NCI-H2107 (cell line): ENCODE measurements at regions not wholly inside any gene's neighbourhood (a gene's known extent, or its start where the extent isn't known, plus 50 kb on each side); places are given as distances from the start of the nearest gene placed in this dataset.
A peak's percentile ranks its signal among the peaks of the same experiment; 100 is the strongest.

ENCODE experiments used
- DNase-seq: peaks from one replicate; lab custom pipeline; 2025; lab: John Stamatoyannopoulos, UW

DNA sequence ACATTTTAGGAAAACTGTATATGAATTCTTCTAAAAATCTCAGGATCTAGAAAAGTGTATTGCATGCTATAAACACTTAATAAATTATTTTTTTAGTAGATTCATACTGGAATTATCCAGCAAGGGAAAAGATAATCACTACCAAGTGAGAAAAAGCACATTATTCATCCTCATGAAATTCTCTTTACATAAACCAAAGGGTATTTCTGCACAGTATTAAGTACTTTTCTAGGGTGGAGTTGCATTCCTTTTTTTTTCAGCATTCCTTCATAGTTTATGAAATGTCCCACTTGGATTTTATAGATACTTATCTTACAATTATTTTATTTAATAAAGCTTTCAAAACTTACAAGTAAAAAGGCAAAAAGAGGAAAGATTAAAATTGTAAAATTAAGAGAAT is 403.3 kb downstream of the HGF start:
- DNase-seq, result no peak

DNA sequence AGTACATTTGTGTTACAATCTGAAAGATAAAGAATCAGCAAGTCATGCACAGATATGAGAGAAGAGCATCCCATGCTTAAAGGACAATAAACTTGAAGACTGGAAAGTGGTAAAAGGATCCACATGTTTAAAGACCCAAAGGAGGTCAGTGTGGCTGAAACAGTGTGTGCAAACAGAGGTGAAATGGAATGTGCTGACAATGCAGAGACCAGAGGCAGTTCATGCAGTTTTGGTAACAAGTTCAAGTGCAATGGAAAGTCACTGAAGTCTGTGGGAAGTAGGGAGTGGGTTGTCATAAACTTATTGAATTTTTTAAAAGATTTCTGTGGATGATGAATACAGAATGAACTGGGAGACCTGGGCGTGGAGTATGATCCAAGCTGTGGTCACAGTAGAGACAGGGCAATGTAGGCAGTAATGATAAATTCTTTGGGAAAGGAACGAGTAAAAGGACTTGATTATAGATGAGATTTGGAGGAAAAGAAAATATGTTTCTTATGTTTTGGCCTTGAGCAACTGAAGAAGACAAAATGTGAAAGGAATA is 408.0 kb downstream of the HGF start:
- DNase-seq, result no peak

DNA sequence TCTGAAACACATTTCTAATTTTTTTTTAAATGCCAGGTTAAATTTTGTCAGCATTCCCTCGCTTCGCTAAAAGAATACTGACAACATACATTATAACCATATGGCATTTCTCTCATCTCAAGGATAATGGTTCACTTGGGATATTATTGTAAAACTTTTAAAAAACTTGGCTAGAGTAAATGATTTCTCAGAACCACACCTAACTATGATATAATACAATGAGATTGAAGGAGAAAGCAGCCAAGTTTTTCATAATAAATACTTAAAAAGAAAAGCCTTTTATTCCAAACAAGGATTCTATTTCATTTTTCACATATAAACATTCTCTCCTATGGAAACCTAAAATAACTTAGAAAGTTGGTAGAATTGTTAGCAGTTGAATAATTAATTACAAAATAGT is 413.9 kb downstream of the HGF start:
- DNase-seq, result no peak

DNA sequence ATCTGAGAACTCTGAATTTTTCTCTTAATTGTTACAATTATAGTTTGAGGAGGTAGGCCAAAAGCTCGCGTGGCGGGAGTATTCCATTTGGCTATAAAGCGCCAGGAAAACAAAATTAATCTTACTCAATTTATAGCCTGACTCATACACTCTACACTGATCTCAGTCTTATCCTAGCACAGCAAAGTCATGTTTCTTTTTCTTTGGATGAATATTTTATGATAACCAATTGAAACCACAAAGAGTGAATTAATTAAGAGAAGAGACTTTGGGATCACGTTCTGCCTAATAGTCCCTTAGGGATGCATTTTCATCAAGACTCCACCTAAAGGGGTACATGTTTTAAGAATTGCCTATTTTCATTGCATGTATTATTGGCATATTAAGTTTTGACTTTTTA is 420.8 kb downstream of the HGF start:
- DNase-seq, result no peak

DNA sequence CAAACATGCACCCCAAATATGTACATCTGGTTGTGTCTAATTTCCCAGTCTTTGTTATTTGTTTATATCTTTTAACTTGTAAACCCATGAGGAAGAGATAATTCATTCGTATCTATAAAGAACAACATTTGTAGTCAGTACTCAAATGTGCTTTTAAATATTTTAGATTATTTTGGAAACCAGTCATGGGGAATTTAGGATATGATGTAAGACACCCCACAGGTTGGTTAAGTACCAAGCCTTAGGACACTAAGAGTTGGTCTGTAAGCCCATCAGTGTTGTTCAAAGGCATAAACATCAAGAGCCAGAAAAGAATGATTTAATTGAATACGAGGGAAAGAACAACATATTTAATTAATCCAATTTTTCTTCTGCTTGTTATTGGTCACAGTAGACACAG is 421.1 kb upstream of the SEMA3C start:
- DNase-seq, result no peak

DNA sequence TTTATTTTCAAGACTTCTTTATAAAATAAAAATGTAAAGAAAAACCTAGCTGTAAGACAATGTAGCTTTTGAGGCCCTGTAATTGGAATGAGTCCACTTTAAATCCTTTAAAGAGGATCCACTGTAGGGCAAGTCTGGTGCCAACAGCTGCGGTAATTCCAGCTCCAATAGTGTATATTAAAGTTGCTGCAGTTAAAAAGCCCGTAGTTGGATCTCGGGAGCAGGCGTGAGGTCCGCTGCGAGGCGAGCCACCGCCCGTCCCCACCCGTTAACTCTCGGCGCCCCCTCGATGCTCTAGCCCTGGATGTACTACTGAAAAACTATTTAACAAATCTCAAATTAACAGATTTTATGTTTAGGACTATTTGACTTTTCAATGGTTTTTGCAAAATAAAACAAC is 414.7 kb upstream of the SEMA3C start:
- no peak for DNase-seq

DNA sequence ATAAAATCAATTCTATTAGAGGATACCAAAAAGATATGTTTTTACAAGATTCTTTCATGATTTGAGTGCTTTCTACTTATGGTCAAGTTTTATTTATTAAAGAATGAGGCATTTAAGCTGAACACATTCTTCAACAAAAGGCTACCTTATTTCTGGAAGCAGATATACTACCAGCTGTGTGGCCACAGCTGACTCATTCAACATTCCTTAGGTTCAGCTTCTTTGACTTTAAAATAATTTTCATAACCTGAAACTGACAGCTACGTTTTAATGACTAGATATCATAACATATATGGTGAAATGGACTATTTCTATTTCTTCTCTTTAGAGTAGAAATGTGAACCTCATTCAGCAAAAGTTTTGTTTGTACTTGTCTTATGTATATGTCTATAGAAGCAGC is 414.2 kb upstream of the SEMA3C start:
- no peak for DNase-seq

DNA sequence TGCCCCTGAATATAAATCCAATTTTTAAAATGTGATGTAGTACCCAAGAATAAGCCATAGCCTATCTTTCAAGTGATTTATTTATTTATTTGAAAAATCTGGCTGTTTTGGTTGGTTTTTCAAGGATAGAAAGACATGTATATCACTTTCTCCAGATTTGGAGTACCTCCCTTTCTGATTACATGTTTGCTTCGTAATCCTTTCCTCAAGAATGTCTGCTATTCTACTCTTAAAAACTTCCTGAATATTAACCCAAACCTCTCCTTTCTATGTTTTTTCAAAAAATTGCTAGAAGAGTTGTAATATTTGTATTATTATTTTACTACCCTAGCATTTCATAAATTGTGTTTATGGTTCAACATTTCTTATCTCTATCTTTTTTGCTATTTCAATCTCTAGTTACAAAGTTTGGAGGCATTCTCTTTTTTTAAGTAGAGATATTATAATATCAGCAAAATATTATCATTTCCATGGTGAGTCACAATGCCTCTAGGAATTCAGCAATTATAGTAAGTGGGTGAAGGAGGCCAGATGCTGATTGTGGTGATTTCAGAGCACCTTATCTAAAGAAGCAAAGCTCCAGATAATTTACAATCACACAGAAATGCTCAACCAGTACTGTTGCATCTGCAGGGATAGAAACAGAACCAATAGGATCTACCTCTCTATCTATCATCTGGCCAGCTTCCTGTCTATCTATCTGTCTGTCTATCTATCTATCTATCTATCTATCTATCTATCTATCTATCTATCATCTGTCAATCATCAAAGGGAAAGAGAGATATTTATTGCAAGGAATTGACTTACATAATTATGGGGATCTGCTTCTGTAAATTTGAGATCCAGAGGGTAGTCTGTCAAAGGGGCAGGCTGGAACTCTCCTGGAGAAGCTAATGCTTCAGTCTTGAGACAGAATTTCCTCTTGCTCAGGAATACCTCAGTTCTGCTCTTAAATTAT is 412.5 kb upstream of the SEMA3C start:
- DNase-seq, result no peak

DNA sequence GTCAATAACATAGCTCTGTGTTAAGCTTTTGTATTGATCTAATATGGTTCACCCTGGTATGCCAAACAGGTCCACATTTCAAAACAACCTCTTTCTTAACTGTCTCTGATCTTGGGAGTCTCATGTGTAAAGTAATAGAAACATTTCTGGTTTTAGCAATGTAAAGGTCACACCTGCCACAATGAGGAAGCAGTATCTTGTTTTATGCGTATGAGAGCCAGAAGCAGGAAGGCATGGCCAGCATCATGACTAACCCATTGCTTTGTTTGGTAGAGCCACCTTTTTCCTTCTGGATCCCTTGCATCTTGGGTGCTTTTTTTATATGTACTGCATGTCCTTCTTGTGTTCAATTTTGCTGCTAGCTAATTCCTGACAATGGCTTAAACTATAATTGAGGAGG is 411.3 kb upstream of the SEMA3C start:
- no peak for DNase-seq

DNA sequence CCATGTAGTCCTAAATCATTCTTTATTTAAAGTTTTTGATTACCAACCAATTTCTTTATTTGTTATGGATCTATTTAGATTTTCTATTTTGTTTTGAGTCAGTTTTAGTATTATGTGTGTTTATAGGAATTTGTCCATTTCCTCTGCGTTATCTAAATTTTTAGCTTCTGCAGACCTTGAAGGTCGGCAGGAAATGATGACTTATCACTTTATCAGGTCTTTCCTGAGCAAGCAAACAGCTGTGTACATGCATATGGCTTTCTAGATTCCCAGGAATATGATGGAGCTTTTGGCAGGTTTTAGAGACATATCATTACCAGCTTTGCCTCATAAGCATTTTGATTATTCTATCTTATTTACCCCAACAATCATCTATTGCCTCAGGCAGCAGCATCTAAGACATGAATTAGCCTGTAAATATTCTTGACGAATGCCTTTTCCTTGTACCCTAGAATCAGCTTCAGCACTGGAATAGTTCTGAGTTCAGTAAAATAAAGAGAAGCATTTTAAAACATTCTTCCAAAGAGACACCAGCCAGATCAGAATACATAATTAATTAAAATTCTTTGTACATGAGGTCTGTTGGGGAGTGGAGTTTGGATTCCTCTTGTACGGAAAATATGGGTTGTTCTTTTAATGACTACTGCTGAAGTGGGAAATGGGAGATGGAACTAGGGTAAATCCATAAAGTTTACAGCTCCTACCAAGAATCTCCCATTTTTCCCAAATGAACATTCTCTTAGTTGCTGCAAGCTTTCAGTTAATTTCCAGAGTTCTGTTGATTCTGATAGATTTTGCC is 408.8 kb upstream of the SEMA3C start:
- no peak for DNase-seq

DNA sequence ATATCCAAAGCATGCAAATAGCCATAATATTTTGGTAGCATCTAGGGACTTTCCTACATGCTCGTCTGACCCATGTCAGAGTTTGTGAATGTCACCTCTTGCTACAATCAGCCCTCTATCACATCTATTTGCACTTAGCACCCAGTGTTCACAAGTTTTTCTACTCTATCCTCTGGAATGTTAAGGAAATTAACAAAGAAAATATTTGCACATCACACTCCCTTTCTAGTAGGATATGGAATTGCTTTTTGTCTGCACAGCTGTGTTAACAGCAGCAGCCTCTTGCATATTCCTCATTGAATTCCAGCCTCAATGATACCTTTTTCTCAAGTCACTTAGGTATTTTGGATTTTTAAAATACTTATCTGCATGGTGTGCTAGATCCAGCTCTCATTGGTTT is 403.1 kb upstream of the SEMA3C start:
- DNase-seq, result no peak

DNA sequence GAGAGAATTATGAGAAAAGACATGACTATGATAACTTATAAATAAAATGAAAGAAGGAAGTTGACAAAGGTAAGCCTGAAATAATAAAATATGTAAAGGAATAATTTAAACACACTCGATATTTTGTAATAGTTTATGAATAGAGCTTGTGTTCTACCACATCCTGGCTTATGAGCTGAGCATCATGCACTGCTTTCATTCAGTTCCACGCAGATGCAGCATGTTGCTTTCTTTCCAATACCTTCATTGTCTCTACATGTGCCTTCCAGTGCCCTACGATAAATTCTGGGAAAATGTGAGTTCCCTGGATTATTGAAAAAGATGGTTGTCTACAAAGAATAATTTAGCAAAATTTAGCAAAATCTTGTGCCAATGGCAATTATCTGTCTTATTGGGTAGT is 398.9 kb upstream of the SEMA3C start:
- no peak for DNase-seq

DNA sequence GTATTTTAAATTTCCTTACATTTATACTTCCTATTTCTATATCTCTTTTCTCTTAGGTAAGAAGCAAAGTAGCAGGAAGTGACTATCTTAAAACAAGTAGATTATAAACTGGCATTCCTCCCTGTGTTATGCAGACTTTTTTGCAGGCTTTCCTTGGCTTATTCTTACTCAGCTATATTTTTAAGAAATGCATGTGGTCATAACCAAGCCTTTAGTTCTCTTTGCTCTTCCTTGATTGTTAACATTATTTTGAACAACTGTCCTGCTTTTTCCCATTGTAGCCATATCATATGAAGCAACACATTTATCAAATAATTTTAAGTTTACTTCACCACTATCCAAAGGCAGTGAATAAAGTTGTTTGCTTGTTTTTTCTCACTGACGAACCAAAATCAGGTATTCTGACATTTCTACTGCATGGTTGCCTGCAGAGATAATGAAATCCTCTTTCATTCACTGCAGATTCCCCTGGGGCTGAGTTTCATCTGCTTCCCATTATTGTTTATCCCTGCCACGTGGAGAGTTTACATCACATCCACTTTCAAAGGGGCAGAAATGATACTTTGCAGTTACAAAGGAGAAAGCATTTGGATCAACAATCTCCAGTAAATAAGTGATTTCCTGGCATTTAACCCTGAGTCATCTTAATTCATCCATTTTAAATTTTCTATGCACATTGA is 389.9 kb upstream of the SEMA3C start:
- DNase-seq, result no peak

DNA sequence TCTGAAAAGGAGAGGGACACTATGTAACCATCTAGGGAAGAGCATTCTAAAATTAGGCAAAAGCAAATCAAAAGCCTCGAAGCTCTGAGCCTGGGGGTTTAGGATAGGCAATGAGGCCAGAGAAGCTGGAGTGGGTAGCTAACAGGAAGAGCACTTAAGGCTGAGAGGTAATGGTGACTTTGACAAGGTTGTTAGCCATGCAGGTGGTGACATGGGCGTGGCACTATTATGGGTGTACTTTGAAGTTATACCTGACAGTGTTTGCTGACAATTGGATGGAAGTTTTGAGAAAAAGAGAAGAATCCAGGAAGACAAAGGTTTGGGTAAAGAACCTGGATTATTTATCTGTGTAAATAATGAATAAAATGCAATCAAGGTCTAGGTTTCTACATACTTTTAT is 383.0 kb upstream of the SEMA3C start:
- DNase-seq, result no peak

DNA sequence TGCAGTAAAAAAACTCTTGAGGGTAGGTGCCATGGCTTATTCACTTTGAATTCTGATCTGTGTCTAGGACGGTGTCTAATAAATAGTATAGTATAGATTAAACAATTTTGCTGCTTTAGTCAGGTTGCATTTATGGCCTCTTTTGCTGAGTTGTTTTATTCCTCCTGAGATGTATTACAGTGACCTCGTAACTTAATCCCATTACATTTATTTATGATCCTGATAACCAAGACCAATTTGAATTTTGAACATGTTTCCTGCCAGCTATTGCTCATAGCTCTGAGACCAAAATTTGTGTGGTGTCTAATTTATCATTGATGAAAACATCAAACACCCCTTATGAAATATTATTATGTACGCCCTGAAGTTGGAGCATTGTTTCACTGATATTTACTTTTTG is 381.9 kb upstream of the SEMA3C start:
- no peak for DNase-seq

DNA sequence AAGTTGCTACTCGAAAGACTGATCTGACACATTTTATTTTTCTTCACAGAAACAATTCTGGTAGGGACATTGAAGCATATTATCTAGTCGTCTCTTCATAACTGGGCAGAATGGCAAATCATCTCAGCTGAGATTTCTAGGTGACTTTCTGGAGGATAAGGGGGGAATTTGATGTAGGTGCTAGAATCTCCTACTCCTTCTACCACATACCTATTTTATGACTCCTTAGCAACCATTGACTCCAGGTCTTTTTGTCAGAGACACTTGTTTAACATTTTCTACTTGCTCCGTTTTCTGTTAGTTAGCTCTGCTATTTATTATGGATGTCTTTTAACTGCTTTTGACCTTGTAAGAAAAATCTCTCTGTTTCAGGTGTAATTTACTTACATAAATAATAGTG is 380.9 kb upstream of the SEMA3C start:
- no peak for DNase-seq

DNA sequence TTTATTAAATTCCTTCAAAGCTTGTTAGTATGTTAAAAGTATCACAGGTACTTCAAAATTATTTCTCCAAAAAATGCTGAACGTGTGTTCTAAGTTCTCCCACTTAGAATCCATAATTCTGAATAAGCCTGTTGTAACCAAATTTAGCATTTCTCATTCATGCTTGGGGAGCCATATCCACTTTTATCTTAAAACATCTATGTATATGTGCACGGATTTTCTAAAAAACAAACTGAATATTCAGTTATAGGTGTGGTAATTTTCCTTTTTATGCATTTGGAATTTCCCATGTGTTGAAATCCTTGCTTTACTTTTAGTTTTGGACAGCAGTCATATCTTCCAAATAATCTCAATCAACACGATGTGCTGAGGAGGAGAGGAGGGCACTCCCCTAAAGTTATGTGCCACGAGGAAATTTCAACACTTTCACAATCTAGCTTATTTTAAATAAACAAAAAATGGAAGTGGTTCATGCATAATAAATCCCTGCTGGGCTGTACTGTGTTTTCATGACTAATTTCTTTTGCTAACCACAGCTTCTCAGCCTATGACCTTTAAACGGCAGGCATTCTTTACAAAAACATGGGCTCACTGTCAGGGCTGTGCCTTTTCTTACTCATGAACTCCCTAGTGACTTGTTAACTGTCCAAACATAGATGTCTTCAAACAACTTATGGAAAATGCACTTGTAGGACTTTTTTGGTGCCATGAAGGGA is 380.3 kb upstream of the SEMA3C start:
- DNase-seq, result peak; percentile 14

DNA sequence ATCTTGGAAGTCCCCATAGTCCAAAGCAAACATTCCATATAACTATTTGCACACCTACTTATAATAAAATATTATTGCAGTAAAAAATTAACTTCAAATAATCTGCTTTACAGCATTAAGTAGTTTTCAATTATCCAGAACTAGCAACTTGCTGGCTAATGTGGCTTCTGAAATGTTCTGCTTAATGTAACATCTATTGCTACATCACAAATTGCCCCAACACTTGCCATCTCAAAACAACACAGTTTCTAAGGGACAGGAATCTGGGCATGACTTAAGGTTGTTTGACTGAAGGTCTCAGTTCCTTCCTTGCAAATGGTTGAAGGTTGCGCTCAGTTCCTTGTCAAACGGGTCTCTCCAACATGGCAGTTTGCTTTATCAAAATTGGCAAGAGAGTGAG is 378.5 kb upstream of the SEMA3C start:
- DNase-seq, result no peak

DNA sequence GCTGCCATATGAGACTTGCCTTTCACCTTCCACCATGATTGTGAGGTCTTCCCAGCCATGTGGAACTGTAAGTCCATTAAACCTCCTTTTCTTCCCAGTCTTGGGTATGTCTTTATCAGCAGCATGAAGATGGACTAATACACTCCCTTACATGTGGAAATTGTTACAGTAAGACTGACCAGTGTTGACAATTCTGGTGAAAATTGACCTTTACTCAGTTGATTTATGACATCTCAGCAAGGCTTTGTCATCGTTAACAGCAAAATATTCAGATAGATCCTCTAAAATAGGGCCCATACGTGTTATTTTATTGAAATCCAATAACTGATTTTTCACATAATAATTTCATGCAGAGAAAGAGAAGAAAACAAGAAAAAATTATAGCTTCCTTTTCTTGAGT is 377.9 kb upstream of the SEMA3C start:
- DNase-seq, result no peak

DNA sequence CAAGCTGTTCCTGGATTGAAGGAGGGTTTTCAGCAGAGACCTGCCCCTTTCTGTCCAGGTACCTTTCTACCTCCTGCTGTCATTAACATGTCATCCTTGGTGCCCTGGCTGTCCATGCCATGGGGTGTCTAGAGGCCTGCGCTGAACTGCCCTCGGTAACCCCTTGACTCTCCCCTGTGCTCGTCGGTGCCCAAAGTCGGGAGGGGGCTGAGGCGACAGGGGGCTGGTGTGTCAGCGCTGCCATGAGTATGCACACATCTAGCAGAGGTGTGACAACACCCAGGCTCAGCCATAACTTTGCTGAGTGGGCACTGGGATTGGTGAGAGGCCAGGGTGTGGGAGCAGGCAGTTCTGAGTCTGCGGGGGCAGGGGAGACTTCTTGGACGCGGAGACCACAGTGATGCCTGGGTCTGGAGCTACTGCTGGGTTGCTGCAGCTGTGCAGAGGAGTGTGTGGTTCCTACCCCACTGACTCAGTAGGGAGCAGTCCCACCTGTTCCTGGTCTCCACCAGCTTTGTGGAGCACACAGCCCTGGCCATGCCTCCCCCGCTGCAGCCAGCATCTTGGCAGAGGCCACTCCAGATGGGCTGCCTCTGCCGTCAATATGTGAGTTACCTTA is 376.2 kb upstream of the SEMA3C start:
- DNase-seq, result no peak

DNA sequence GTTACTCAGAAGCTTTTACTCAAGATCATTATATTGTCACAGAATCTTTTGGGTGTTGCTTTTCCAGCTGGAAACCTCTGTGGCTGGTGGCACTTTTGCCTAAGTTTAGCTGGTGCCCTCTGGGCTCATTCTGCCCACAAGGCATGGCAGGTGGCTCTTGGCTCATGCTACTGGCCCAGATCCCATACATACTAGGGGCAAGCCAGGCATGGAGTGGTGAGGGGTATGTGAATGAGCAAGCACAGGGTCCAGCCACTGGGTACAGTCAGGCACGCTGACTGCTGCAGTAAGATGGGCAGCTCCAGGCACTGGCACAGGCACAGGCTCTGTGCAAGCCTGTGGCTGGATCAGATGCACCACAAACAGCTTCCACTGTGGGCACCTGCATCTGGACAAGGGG is 375.0 kb upstream of the SEMA3C start:
- no peak for DNase-seq
